Neural cell (in vitro differentiated cells): ENCODE measurements at regions not wholly inside any gene's neighbourhood (a gene's known extent, or its start where the extent isn't known, plus 50 kb on each side); places are given as distances from the start of the nearest gene placed in this dataset.

Source experiments
- H2AFZ ChIP-seq: fragments of 200-600, 300-800 bp; sonication (generic), shearing (Covaris generic); 2 replicates; pipeline ENCODE4 v1.6.0; 2014; ENCODE audit warnings: low read depth, mild to moderate bottlenecking, antibody characterized with exemption, low read length, moderate library complexity
- H3F3A ChIP-seq: fragments of 200-600 bp; shearing (Covaris generic); 2 replicates; pipeline ENCODE4 v1.6.1; 2016; ENCODE audit warnings: mild to moderate bottlenecking, moderate library complexity, mixed read lengths, antibody characterized with exemption, low read length; ENCODE audit not compliant: insufficient read depth, poor library complexity, severe bottlenecking
- H3K27ac ChIP-seq: fragments of 200-600, 300-800 bp; sonication (generic), shearing (Covaris generic); 2 replicates; pipeline ENCODE4 v1.5.1; 2014; ENCODE audit warnings: mild to moderate bottlenecking, low read length, moderate library complexity
- H3K27me3 ChIP-seq: fragments of 300-800, 200-600 bp; sonication (generic), shearing (Covaris generic); 2 replicates; pipeline ENCODE4 v1.6.0; 2014; ENCODE audit warnings: mild to moderate bottlenecking, low read depth, low read length, moderate library complexity; ENCODE audit not compliant: insufficient read depth
- H3K36me3 ChIP-seq: fragments of 300-800, 200-600 bp; sonication (generic), shearing (Covaris generic); 2 replicates; pipeline ENCODE4 v1.5.1; 2014; ENCODE audit warnings: mild to moderate bottlenecking, antibody characterized with exemption, low read length, moderate library complexity; ENCODE audit not compliant: insufficient read depth
- H3K4me2 ChIP-seq: fragments of 300-800, 200-600 bp; sonication (generic), shearing (Covaris generic); 2 replicates; pipeline ENCODE4 v1.6.0; 2014; ENCODE audit warnings: mild to moderate bottlenecking, low read length
- H3K4me3 ChIP-seq: fragments of 300-800, 200-600 bp; sonication (generic), shearing (Covaris generic); 2 replicates; pipeline ENCODE4 v1.5.1; 2014; ENCODE audit warnings: mild to moderate bottlenecking, low read length, moderate library complexity
- H3K79me2 ChIP-seq: fragments of 200-600 bp; shearing (Covaris generic); replicated peaks from 2 replicates; pipeline ENCODE4 v1.6.0; 2014; ENCODE audit warnings: mild to moderate bottlenecking, low read length, moderate library complexity; ENCODE audit not compliant: insufficient read depth
- H3K9ac ChIP-seq: fragments of 300-800, 200-600 bp; sonication (generic), shearing (Covaris generic); 2 replicates; pipeline ENCODE4 v1.6.1; 2016; ENCODE audit warnings: mild to moderate bottlenecking, low read length, mixed read lengths
- H3K9me2 ChIP-seq: fragments of 200-600 bp; shearing (Covaris generic); 2 replicates; pipeline ENCODE4 v1.6.1; 2016; ENCODE audit warnings: mild to moderate bottlenecking, low read length, mixed read lengths; ENCODE audit not compliant: insufficient read depth
- H3K9me3 ChIP-seq: fragments of 200-600, 300-800 bp; sonication (generic), shearing (Covaris generic); 2 replicates; pipeline ENCODE4 v1.6.1; 2016; ENCODE audit warnings: mild to moderate bottlenecking, mixed run types, low read length, moderate library complexity, mixed read lengths
- H4K20me1 ChIP-seq: fragments of 200-600 bp; shearing (Covaris generic); 2 replicates; pipeline ENCODE4 v1.6.1; 2016; ENCODE audit warnings: mild to moderate bottlenecking, mixed run types; ENCODE audit not compliant: insufficient read depth
- EP300 ChIP-seq: fragments of 450-650 bp; conservative IDR thresholded peaks from 2 replicates; pipeline ENCODE4 v1.6.1; 2014; ENCODE audit warnings: antibody characterized with exemption, mild to moderate bottlenecking, moderate library complexity; ENCODE audit not compliant: poor library complexity, severe bottlenecking
- EZH2 ChIP-seq: fragments of 200-600, 300-800 bp; shearing (Covaris generic), sonication (generic); IDR thresholded peaks from 2 replicates; pipeline ENCODE4 v1.6.1; 2014; ENCODE audit warnings: antibody characterized with exemption, low read length, borderline replicate concordance, mild to moderate bottlenecking; ENCODE audit not compliant: insufficient read depth, poor library complexity, severe bottlenecking
- MXI1 ChIP-seq: fragments of 450-650 bp; conservative IDR thresholded peaks from 2 replicates; pipeline ENCODE4 v1.6.1; 2014; ENCODE audit warnings: antibody characterized with exemption, mild to moderate bottlenecking; ENCODE audit not compliant: poor library complexity, severe bottlenecking
- POLR2AphosphoS5 ChIP-seq: IDR thresholded peaks from 2 replicates; pipeline ENCODE4 v1.6.1; 2012
- RAD21 ChIP-seq: fragments of 450-650 bp; conservative IDR thresholded peaks from 2 replicates; pipeline ENCODE4 v1.6.1; 2014; ENCODE audit warnings: antibody characterized with exemption, mild to moderate bottlenecking, moderate library complexity
- REST ChIP-seq: IDR thresholded peaks from 2 replicates; pipeline ENCODE4 v1.6.1; 2012; ENCODE audit warnings: borderline replicate concordance
- SMC3 ChIP-seq: fragments of 450-650 bp; conservative IDR thresholded peaks from 2 replicates; pipeline ENCODE4 v1.6.1; 2014; ENCODE audit warnings: antibody characterized with exemption, mild to moderate bottlenecking, moderate library complexity; ENCODE audit not compliant: poor library complexity
- TAF1 ChIP-seq: IDR thresholded peaks from 2 replicates; pipeline ENCODE4 v1.6.1; 2012; ENCODE audit warnings: low read depth

- H3K9me2 ChIP-seq: no peaks in the 10 kb centered on the region
- no peaks in the 10 kb centered on the region for H4K20me1 ChIP-seq
- no peaks in the 10 kb centered on the region for H3K79me2 ChIP-seq
- H3K4me2 ChIP-seq: no peak overlapping the region
- H3K27me3 ChIP-seq: no peaks in the 10 kb centered on the region
- H3K9me3 ChIP-seq: no peaks in the 10 kb centered on the region
- no peak overlapping the region for H2AFZ ChIP-seq
- TF ChIP-seq TAF1: no peak
- TF ChIP-seq POLR2AphosphoS5: no peak
- TF ChIP-seq RAD21: no peak
- TF ChIP-seq REST: no peak
- TF ChIP-seq MXI1: no peak
- no peak for TF ChIP-seq EZH2
- TF ChIP-seq SMC3: no peak
- no peak overlapping the region for H3K27ac ChIP-seq
- H3K4me3 ChIP-seq: no peak overlapping the region
- H3K9ac ChIP-seq: no peak overlapping the region
- no peaks in the 10 kb centered on the region for H3F3A ChIP-seq
- no peaks in the 10 kb centered on the region for H3K36me3 ChIP-seq
These were observed 1059.0 kb downstream of the TUSC7 start for GRCh38 chr3:117768581-117768980.

- Histone ChIP-seq H3K27me3 (no peaks in the 10 kb centered on the region), H3K36me3 (no peaks in the 10 kb centered on the region), H3K4me2 (peak overlapping the region; percentile 0), H3K27ac (peak overlapping the region; percentile 30), H3K9me2 (no peaks in the 10 kb centered on the region), H3K79me2 (no peaks in the 10 kb centered on the region), H3K9me3 (no peaks in the 10 kb centered on the region), H2AFZ (no peak overlapping the region), H3K9ac (no peak overlapping the region), H3F3A (no peaks in the 10 kb centered on the region), H4K20me1 (no peaks in the 10 kb centered on the region), H3K4me3 (no peak overlapping the region)
- peak; percentile 93 for TF ChIP-seq REST
- peak; percentile 36 for TF ChIP-seq POLR2AphosphoS5
- TF ChIP-seq SMC3: no peak
- no peak for TF ChIP-seq MXI1
These were observed 1064.6 kb downstream of the TUSC7 start for GRCh38 chr3:117774130-117774529.

- H3K9me2 ChIP-seq: no peaks in the 10 kb centered on the region
- H3K9me3 ChIP-seq: no peaks in the 10 kb centered on the region
- H3K27me3 ChIP-seq: no peaks in the 10 kb centered on the region
- peaks cover 6% of the 10 kb centered on the region for H3F3A ChIP-seq
- TF ChIP-seq EP300 (no peak), SMC3 (no peak)
- no peak overlapping the region for H3K4me2 ChIP-seq
- no peak overlapping the region for H2AFZ ChIP-seq
- no peaks in the 10 kb centered on the region for H3K79me2 ChIP-seq
- no peak overlapping the region for H3K27ac ChIP-seq
- H4K20me1 ChIP-seq: no peaks in the 10 kb centered on the region
- H3K9ac ChIP-seq: no peak overlapping the region
- no peak overlapping the region for H3K4me3 ChIP-seq
- no peaks in the 10 kb centered on the region for H3K36me3 ChIP-seq
These were observed 1076.8 kb downstream of the TUSC7 start for GRCh38 chr3:117786349-117786748.
